ENCODE measurements at regions not wholly inside any gene's neighbourhood (a gene's known extent, or its start where the extent isn't known, plus 50 kb on each side); places are given as distances from the start of the nearest gene placed in this dataset.

DNA sequence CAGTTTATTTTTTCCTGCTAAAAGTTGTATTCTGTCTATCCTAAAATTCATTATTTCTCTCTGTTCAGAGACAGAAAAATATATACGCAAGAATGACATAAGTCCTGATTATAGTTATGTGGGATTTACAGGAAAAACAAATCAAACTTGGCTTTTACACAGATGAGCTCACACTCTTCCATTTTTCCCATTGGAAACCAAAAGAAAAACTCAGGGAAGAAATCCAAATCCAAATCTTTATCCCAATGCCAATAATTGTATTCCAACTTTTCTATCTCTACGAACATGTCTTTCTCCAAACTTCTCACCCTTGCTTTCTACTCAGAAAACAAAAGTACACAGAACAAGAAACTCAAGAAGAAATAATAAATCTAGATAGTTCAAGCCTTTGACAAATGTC lies 249.1 kb upstream of the TMEFF2 start:
- TF ChIP-seq EZH2 (IDR thresholded peaks at IDR 0.05; ENCODE audit: borderline replicate concordance, low read depth, low read length, poor library complexity, severe bottlenecking) (no peak), CTCF (conservative IDR thresholded peaks at IDR 0.05; ENCODE audit: low read depth, low read length) (no peak)
- no peaks in the 10 kb centered on the region for H3K36me3 ChIP-seq (ENCODE audit: insufficient read depth, low read length, poor library complexity, severe bottlenecking)
- intact Hi-C loops (cut with micrococcal nuclease; ENCODE audit: unreplicated experiment): no loop called here
- no peaks in the 10 kb centered on the region for H3K27me3 ChIP-seq (replicated peaks; ENCODE audit: insufficient read depth, low read depth, low read length, poor library complexity)
- CTCF ChIA-PET: no interaction called here
- no peaks in the 10 kb centered on the region for H3K9me3 ChIP-seq (ENCODE audit: low read depth, low read length, poor library complexity, severe bottlenecking)
- H3K4me1 ChIP-seq (ENCODE audit: insufficient read depth, low read length, poor library complexity, severe bottlenecking): peaks cover 15% of the 10 kb centered on the region
- BruUV-seq (replicated peaks): no TSS peak
- POLR2A ChIA-PET (ENCODE audit: low non-redundant PET): no interaction called here
- no peak for DNase-seq (ENCODE audit: low spot score)
- H3K27ac ChIP-seq (ENCODE audit: low read depth, low read length, poor library complexity, severe bottlenecking): no peak overlapping the region
- H3K4me3 ChIP-seq (ENCODE audit: low read depth, low read length, poor library complexity, severe bottlenecking): no peak overlapping the region

- H3K4me1 ChIP-seq (ENCODE audit: insufficient read depth, low read length, poor library complexity, severe bottlenecking): no peaks in the 10 kb centered on the region
- no peaks in the 10 kb centered on the region for H3K36me3 ChIP-seq (ENCODE audit: insufficient read depth, low read length, poor library complexity, severe bottlenecking)
- H3K27ac ChIP-seq (ENCODE audit: low read depth, low read length, poor library complexity, severe bottlenecking): no peak overlapping the region
- H3K27me3 ChIP-seq (replicated peaks; ENCODE audit: insufficient read depth, low read depth, low read length, poor library complexity): no peaks in the 10 kb centered on the region
- H3K9me3 ChIP-seq (ENCODE audit: low read depth, low read length, poor library complexity, severe bottlenecking): no peaks in the 10 kb centered on the region
- TF ChIP-seq CTCF (conservative IDR thresholded peaks at IDR 0.05; ENCODE audit: low read depth, low read length): no peak
- TF ChIP-seq EZH2 (IDR thresholded peaks at IDR 0.05; ENCODE audit: borderline replicate concordance, low read depth, low read length, poor library complexity, severe bottlenecking): no peak
- no TSS peak for BruUV-seq (replicated peaks)
- POLR2A ChIA-PET (ENCODE audit: low non-redundant PET): no interaction called here
- no peak overlapping the region for H3K4me3 ChIP-seq (ENCODE audit: low read depth, low read length, poor library complexity, severe bottlenecking)
- CTCF ChIA-PET: no interaction called here
- intact Hi-C loops (cut with micrococcal nuclease; ENCODE audit: unreplicated experiment): no loop called here
- DNase-seq (ENCODE audit: low spot score): no peak
These were observed 243.5 kb upstream of the TMEFF2 start for GRCh38 chr2:192438239-192438638.

DNA sequence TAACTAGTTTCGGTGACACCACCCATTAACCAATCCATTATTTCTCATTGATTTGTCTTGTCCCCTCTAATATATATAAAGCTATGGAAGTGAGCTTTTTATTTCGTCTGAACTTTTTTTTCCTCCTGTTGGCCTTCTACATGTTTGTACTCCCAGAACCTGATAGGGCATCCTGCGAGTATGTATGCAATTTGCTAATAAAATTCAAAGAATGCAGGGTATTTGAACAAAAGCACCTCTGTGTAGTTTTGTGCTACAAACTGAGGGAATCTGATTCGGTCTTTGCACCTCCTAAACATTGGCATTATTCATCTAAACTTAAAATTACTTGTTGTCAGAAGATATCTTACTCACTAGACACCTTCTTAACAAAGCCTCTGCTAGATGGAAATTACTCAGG lies 242.9 kb upstream of the TMEFF2 start:
- TF ChIP-seq EZH2 (IDR thresholded peaks at IDR 0.05; ENCODE audit: borderline replicate concordance, low read depth, low read length, poor library complexity, severe bottlenecking) (no peak), CTCF (conservative IDR thresholded peaks at IDR 0.05; ENCODE audit: low read depth, low read length) (no peak)
- DNase-seq (ENCODE audit: low spot score): no peak
- POLR2A ChIA-PET (ENCODE audit: low non-redundant PET): no interaction called here
- no TSS peak for BruUV-seq (replicated peaks)
- no peaks in the 10 kb centered on the region for H3K27me3 ChIP-seq (replicated peaks; ENCODE audit: insufficient read depth, low read depth, low read length, poor library complexity)
- CTCF ChIA-PET: no interaction called here
- no peak overlapping the region for H3K4me3 ChIP-seq (ENCODE audit: low read depth, low read length, poor library complexity, severe bottlenecking)
- H3K27ac ChIP-seq (ENCODE audit: low read depth, low read length, poor library complexity, severe bottlenecking): no peak overlapping the region
- no peaks in the 10 kb centered on the region for H3K36me3 ChIP-seq (ENCODE audit: insufficient read depth, low read length, poor library complexity, severe bottlenecking)
- H3K9me3 ChIP-seq (ENCODE audit: low read depth, low read length, poor library complexity, severe bottlenecking): no peaks in the 10 kb centered on the region
- intact Hi-C loops (cut with micrococcal nuclease; ENCODE audit: unreplicated experiment): no loop called here
- H3K4me1 ChIP-seq (ENCODE audit: insufficient read depth, low read length, poor library complexity, severe bottlenecking): no peaks in the 10 kb centered on the region
